Brain microvascular endothelial cell (primary cell): ENCODE measurements at regions not wholly inside any gene's neighbourhood (a gene's known extent, or its start where the extent isn't known, plus 50 kb on each side); places are given as distances from the start of the nearest gene placed in this dataset.

Experiments
- DNase-seq: peaks from one replicate; pipeline ENCODE4 v3.0.0-alpha.2; 2020
- H3K27ac ChIP-seq: fragments of 250-450 bp; sonication (Bioruptor Pico); 2 replicates; pipeline ENCODE4 v1.5.1; 2020; ENCODE audit warnings: mild to moderate bottlenecking, moderate library complexity
- H3K27me3 ChIP-seq: fragments of 250-450 bp; sonication (Bioruptor Pico); replicated peaks from 2 replicates; pipeline ENCODE4 v1.5.1; 2020; ENCODE audit warnings: mild to moderate bottlenecking
- H3K36me3 ChIP-seq: fragments of 250-450 bp; sonication (Bioruptor Pico); replicated peaks from 2 replicates; pipeline ENCODE4 v1.5.1; 2020; ENCODE audit warnings: mild to moderate bottlenecking
- H3K4me3 ChIP-seq: 2 replicates; pipeline ENCODE4 v1.5.1; 2011; ENCODE audit warnings: low read depth, mild to moderate bottlenecking, control low read depth, low read length, moderate library complexity
- in situ Hi-C: cut with HindIII; loops from 2 replicates; pipeline ENCODE4 v1.10.0; 2017; ENCODE audit warnings: low sequenced_read_pairs, low pct_ligation_motif_present
- TF ChIP-seq, protein P1 (sequence below): IDR thresholded peaks from 2 replicates; pipeline ENCODE4 v1.5.1; 2011; ENCODE audit warnings: low read depth, mild to moderate bottlenecking, moderate library complexity, low read length, control low read depth, inconsistent platforms; ENCODE audit errors: missing control alignments

DNA sequence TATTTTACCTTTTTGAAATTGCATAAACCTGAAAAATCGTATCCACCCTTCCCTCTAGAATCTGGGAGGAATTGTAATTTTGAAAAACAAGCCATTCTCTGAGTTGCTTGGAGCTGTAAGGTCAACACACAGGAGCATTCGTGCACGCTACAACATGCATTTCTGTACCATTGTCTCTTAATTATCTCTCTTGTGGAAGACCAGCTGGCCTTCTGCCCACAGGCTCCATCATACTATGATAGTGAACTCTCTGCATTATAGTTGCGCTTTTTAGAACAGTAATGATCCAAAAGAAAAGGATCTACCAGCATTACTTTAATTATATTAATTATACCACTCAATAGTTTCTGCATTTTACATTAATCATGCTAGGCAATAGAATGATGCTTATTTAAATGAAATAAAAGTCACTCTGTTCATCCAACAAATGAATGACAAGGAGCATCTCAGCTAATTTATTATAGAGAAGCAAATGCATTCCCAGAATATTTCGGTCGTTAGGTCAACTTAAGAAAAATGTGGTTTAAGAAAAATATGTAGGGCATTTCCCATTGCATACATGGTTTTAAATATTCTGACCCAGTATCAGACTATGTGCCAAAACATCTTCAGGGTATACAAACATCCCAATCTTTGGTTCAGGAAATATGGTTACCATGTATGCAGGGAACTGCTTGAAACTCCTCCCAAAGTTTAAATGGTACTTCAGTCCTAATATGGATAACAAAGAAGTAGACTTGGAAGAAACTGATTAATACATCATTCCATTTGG lies 263.5 kb downstream of the TFAP2A start:
- Histone ChIP-seq H3K4me3 (no peak overlapping the region), H3K27me3 (no peaks in the 10 kb centered on the region), H3K27ac (peak overlapping the region; percentile 22), H3K36me3 (no peaks in the 10 kb centered on the region)
- TF ChIP-seq, protein P1, sequence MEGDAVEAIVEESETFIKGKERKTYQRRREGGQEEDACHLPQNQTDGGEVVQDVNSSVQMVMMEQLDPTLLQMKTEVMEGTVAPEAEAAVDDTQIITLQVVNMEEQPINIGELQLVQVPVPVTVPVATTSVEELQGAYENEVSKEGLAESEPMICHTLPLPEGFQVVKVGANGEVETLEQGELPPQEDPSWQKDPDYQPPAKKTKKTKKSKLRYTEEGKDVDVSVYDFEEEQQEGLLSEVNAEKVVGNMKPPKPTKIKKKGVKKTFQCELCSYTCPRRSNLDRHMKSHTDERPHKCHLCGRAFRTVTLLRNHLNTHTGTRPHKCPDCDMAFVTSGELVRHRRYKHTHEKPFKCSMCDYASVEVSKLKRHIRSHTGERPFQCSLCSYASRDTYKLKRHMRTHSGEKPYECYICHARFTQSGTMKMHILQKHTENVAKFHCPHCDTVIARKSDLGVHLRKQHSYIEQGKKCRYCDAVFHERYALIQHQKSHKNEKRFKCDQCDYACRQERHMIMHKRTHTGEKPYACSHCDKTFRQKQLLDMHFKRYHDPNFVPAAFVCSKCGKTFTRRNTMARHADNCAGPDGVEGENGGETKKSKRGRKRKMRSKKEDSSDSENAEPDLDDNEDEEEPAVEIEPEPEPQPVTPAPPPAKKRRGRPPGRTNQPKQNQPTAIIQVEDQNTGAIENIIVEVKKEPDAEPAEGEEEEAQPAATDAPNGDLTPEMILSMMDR: no peak
- DNase-seq: peak; percentile 48
- in situ Hi-C loops: no loop called here

DNA sequence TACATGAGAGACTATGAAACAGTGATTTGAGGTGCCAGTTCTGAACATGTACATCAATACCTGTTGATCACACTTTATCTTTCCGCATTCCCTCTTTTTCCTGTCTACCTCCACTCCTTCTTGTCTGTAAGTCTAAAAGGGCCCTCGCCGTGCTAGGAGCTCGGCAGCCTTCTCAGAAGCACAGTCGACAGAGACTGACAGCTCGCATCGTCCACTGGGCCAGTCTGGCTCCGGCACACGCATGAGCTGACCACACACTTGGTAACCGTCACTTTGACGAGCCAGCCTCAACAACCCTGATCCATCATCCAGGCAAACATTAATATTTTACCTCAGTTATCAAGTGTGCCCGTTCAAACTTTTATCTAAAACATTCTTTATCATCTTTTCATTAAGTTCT lies 265.3 kb downstream of the TFAP2A start:
- in situ Hi-C loops: no loop called here
- TF ChIP-seq, protein P1: no peak
- H3K27me3 ChIP-seq: no peaks in the 10 kb centered on the region
- no peak for DNase-seq
- no peak overlapping the region for H3K4me3 ChIP-seq
- H3K27ac ChIP-seq: no peak overlapping the region
- H3K36me3 ChIP-seq: no peaks in the 10 kb centered on the region

DNA sequence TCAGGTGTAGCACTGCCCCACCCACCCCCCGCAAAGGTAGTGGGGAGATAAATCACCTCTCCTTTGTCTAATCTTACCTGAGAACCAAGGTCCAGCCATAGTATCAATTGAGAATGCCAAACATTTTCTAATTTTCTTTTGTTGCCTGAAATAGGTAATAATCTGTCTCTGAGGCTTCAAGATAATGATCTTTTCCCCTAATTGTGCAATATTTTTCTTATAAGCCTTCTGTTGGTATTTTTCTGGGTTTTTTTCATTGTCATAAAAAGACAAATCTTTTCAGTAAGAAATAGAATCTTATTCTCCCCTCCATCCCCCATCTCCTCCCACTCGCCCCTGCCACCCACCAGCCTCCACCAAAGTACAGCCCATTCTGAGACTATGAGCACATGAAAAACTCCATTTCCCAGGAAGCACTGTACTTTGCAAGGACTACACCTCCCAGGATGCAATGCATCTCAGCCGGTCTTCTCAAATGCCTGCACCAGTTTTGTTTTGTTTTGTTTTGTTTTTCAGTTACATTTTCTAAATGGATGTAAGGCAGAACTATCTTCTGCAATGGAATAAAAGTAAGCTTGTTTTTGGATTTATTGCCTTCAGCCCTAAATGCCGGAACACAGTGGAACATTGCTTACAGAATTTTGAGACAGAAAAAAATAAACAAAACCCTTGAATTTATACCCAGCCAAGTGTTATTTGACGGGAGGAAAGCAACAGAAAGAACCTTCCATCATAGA lies 268.0 kb downstream of the TFAP2A start:
- Histone ChIP-seq H3K4me3 (peak overlapping the region; percentile 45), H3K27ac (no peak overlapping the region), H3K36me3 (no peaks in the 10 kb centered on the region), H3K27me3 (no peaks in the 10 kb centered on the region)
- in situ Hi-C loops: no loop called here
- TF ChIP-seq, protein P1: no peak
- peak; percentile 45 for DNase-seq

DNA sequence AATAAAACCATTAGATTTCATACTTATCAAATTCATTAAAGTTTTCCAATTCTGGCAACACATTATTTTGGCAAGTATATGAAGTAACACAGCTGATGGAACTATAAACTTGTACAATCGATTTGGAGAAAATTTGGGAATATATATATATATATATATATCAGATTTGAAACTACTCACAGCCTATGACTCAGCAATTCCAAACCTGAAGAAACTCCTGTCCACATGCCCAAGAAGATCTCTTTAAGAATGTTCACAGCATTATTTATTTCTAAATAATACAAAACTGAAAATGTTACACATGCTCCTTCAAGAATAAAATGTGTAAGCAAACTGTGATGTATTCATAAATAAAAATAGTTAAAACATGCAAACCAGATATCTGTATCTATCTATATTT lies 270.1 kb downstream of the TFAP2A start:
- Histone ChIP-seq H3K27me3 (no peaks in the 10 kb centered on the region), H3K36me3 (no peaks in the 10 kb centered on the region), H3K27ac (no peak overlapping the region), H3K4me3 (no peak overlapping the region)
- TF ChIP-seq, protein P1: no peak
- no peak for DNase-seq
- in situ Hi-C loops: no loop called here

DNA sequence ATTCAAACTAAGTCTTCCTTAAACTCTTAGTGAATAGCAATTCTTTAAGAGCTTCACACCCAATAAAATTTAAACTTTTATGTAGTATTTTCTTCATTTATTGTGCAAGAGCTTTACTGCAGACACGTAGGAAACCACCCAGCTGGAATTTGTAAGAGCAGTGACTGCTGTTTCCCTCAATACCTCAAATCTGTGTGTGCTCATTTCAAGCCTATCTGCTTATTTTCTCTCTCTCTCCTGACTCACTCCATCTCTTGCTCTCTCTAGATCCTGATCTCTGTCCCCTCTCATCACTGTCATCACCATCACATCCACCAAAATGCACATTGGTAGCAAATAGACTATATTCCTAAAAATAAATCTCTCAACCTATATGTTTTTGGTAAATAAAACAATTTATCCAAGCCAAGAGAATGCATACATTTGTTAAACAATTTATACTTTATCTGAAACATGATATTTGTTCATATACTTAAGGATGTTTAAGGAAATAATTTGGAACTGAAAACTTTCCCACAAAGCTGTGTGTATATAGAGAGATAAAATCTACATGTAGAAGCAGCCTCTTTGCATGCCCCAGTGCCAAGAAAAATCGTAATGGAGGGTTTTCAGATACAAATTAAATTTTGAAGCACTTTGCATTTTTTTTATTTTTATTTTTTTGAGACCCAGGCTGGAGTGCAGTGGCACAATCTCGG lies 273.0 kb downstream of the TFAP2A start:
- Histone ChIP-seq H3K4me3 (no peak overlapping the region), H3K36me3 (no peaks in the 10 kb centered on the region), H3K27ac (no peak overlapping the region), H3K27me3 (no peaks in the 10 kb centered on the region)
- in situ Hi-C loops: no loop called here
- peak; percentile 14 for DNase-seq
- TF ChIP-seq, protein P1: no peak
